Right cardiac atrium (tissue), 5 donors: ENCODE measurements at regions not wholly inside any gene's neighbourhood (a gene's known extent, or its start where the extent isn't known, plus 50 kb on each side); places are given as distances from the start of the nearest gene placed in this dataset.

ENCODE experiments used
- ATAC-seq, 2 donors: fragments of 200-7000 bp; cut with Tn5 transposase; one replicate each; pipeline versions ENCODE4 v1.8.0 to v1.9.1; 2020; ENCODE audit warnings: moderate library complexity in 2 of 2, mild to moderate bottlenecking in 1 of 2
- DNase-seq, 3 donors: peaks; one replicate each; pipeline ENCODE4 v3.0.0-alpha.2; 2020
- H3K27ac ChIP-seq: one replicate; pipeline ENCODE4 v1.5.1; 2013; ENCODE audit warnings: mild to moderate bottlenecking, low read length, control low read depth, moderate library complexity
- H3K27me3 ChIP-seq: one replicate; pipeline ENCODE4 v1.6.1; 2013; ENCODE audit not compliant: control insufficient read depth, insufficient read depth
- H3K4me1 ChIP-seq: one replicate; pipeline ENCODE4 v1.6.1; 2013; ENCODE audit warnings: low read length; ENCODE audit not compliant: control insufficient read depth, insufficient read depth
- H3K4me3 ChIP-seq: one replicate; pipeline ENCODE4 v1.5.1; 2013; ENCODE audit warnings: low read length, control low read depth
- H3K9me3 ChIP-seq: one replicate; pipeline ENCODE4 v1.6.1; 2013; ENCODE audit warnings: low read length; ENCODE audit not compliant: control insufficient read depth
- WGBS: extraction: QIAGEN DNeasy Blood & Tissue Kit; methylation state at CpG from one replicate; pipeline ENCODE4 v1.1.7; 2013; 5-methylcytosine and 5-hydroxymethylcytosine counted together
- intact Hi-C, 4 donors: fragments of 100-400 bp; cut with DNase I; formaldehyde crosslinking; loops; one replicate each; pipeline versions ENCODE4 v1.11.0 to v1.14.0; 2022 to 2023
- donor health status: healthy with polysubstance abuse.
- donor health status: DM: no; HTN: yes; CAD: no.
- donor health status: DM: no; HTN: no; CAD: no.
- donor health status: DM: no; HTN: yes; CAD: no; lungs with severe emphysema.
- donor health status: DM: yes; HTN: yes; CAD: no.

- intact Hi-C loops, result no loop called here
- no peak overlapping the region for H3K4me3 ChIP-seq
- H3K9me3 ChIP-seq, result no peaks in the 10 kb centered on the region
- DNase-seq (no peak), ATAC-seq (no peak)
- 67% methylated on average over 3 of the region's 3 CpGs for WGBS
- H3K4me1 ChIP-seq, result no peaks in the 10 kb centered on the region
- no peak overlapping the region for H3K27ac ChIP-seq
- H3K27me3 ChIP-seq, result no peaks in the 10 kb centered on the region
Observed at GRCh38 chr16:52874042-52874441, 178.7 kb downstream of the CHD9NB start.

DNA sequence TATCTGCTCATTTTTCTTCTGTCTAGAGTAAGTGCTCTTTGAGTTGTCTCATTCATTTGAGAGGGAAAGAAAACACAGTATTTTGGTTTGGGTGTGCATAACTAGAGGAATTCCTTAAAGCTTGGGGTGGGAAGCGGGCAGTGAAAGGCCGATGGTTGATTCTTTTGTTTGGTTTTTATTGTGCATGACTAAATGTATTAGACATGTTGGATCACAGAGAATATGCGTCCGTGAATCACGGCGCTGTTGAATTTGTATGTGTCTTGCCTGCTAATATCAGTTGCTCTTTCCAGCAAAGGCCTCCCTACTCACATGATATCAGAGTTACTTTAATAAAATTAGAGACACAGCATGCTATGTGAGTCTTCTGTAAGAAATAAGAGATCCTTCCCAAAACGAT, 180.0 kb downstream of the CHD9NB start:
- DNase-seq (no peak), ATAC-seq (no peak)
- Histone ChIP-seq H3K4me1 (no peaks in the 10 kb centered on the region), H3K9me3 (no peaks in the 10 kb centered on the region), H3K4me3 (no peak overlapping the region), H3K27ac (no peak overlapping the region), H3K27me3 (no peaks in the 10 kb centered on the region)
- 73% methylated on average over 7 of the region's 7 CpGs for WGBS
- intact Hi-C loops, result no loop called here

DNA sequence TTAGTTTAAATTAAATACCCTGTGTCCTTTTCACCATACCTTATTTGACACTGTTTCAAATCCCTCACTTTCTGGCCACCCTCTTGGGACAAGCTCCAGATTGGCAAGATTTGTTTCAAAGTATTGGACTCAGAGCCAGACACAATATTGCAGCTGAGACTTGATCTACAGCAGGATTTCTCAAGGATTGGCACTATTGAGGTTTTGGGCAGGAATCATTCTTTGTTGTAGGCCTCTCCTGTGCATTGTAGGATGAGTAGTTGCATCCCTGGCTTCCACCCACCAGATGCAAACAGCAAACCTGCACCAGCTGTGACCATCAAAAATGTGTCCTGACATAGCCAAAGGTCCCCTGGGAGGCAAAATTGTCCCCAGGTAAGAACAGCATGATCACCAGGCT, 181.2 kb downstream of the CHD9NB start:
- Histone ChIP-seq H3K4me3 (no peak overlapping the region), H3K4me1 (no peaks in the 10 kb centered on the region), H3K27me3 (no peaks in the 10 kb centered on the region), H3K9me3 (no peaks in the 10 kb centered on the region), H3K27ac (no peak overlapping the region)
- no peak for DNase-seq
- ATAC-seq, result no peak
- intact Hi-C loops, result no loop called here

DNA sequence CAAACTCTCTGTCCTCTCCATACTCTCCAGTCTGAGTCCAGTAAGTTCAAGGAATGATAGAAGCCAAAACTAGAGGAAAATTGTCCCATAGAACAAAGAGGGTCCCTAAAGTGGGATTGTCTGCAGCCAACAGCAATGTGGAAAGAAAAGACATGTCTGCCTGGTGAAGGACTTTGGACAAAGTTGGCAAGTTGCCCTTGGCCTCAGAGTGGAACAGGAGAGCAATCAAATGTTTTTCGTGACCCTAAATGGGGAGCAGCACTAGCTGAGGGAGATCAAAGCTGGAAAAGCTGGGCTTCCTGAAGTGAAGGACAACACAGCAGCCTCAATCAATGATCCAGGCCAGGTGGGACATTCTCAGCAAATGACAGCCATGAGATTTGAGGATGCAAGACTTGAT, 183.5 kb downstream of the CHD9NB start:
- Histone ChIP-seq H3K4me3 (no peak overlapping the region), H3K27ac (no peak overlapping the region), H3K4me1 (no peaks in the 10 kb centered on the region), H3K9me3 (no peaks in the 10 kb centered on the region), H3K27me3 (no peaks in the 10 kb centered on the region)
- intact Hi-C loops, result no loop called here
- WGBS, result 40% methylated on average over 1 of the region's 1 CpG
- no peak for ATAC-seq
- DNase-seq, result no peak

GRCh38 chr16:52863000-52863399, 189.7 kb downstream of the CHD9NB start:
- no peak overlapping the region for H3K27ac ChIP-seq
- DNase-seq (no peak), ATAC-seq (no peak)
- H3K4me3 ChIP-seq, result no peak overlapping the region
- 84% methylated on average over 4 of the region's 4 CpGs for WGBS
- H3K27me3 ChIP-seq, result no peaks in the 10 kb centered on the region
- no peaks in the 10 kb centered on the region for H3K4me1 ChIP-seq
- intact Hi-C loops, result no loop called here
- no peaks in the 10 kb centered on the region for H3K9me3 ChIP-seq

DNA sequence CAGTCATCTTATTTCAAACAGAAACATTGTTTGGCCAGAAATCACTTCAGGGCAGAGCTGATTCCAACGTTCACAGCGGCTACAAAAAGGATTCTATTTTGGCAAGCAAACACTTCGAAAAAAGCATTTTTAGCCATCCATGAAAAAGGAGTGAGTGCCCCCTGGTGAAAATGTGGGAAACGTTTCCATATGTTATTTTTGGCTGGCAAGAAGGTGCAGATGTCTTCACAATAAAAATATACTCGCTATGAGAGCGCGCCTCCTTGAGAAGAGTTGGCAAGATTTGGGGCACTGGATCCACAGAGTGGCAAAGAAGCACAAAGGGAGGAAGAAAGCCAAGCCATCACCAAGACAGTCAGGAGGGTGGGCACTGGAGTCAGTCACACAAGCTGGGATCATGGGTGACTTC, 191.1 kb downstream of the CHD9NB start:
- no peaks in the 10 kb centered on the region for H3K27me3 ChIP-seq
- ATAC-seq, result no peak
- no peaks in the 10 kb centered on the region for H3K9me3 ChIP-seq
- H3K4me3 ChIP-seq, result no peak overlapping the region
- H3K4me1 ChIP-seq, result no peaks in the 10 kb centered on the region
- DNase-seq, result no peak
- no peak overlapping the region for H3K27ac ChIP-seq
- 23% methylated on average over 7 of the region's 7 CpGs for WGBS
- intact Hi-C loops, result no loop called here

GRCh38 chr16:52855463-52855862, 197.2 kb downstream of the CHD9NB start:
- intact Hi-C loops, result no loop called here
- Histone ChIP-seq H3K4me3 (no peak overlapping the region), H3K4me1 (no peaks in the 10 kb centered on the region), H3K9me3 (no peaks in the 10 kb centered on the region), H3K27me3 (no peaks in the 10 kb centered on the region), H3K27ac (no peak overlapping the region)
- no peak for ATAC-seq
- no peak for DNase-seq

DNA sequence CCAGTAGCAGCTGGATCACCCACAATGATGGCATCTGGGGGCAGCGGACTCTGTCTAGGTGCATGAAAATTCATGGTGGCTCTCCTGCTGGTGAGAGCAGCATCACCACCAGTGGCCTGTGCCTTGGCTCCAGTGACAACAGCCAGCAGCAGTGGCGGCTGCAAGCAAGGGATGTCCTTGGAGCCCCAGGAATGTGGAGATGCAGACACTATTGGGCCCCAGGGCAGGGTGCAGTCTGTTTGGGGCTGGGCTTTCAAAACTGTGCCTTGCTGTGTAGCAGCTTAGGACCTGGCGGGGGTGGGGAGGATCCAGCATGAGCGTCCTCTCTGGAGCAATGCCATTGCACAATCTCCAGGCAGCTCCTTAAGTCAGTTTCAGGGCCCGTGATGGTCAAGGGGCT, 199.7 kb downstream of the CHD9NB start:
- Histone ChIP-seq H3K9me3 (no peaks in the 10 kb centered on the region), H3K27ac (no peak overlapping the region), H3K4me1 (no peaks in the 10 kb centered on the region), H3K4me3 (no peak overlapping the region), H3K27me3 (no peaks in the 10 kb centered on the region)
- ATAC-seq (no peak), DNase-seq (no peak)
- WGBS, result 80% methylated on average over 5 of the region's 5 CpGs
- intact Hi-C loops, result no loop called here

GRCh38 chr16:52851211-52851740, 201.4 kb downstream of the CHD9NB start:
- Histone ChIP-seq H3K27ac (no peak overlapping the region), H3K9me3 (no peaks in the 10 kb centered on the region), H3K4me1 (no peaks in the 10 kb centered on the region), H3K4me3 (no peak overlapping the region), H3K27me3 (no peaks in the 10 kb centered on the region)
- WGBS, result 44% methylated on average over 1 of the region's 1 CpG
- DNase-seq (no peak), ATAC-seq (no peak)
- intact Hi-C loops, result no loop called here

DNA sequence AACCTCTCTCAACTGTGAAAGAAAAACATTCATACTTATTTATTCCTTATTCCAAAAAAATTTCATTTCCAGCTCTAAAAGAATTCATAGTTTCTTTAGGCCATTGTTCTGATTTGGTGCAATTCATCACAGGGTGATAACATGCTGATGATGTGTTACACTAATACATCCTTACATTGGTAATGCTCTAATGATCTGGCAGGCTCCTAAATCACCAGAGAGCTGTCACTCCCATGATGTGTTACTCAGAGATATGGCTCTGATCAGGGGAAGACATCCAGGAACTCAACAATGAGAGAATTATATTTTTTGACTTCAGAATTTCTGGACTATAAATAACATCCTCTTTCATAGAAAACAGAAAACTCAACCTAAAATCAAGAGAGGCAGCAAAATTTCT, 209.3 kb downstream of the CHD9NB start:
- intact Hi-C loops, result no loop called here
- no peak overlapping the region for H3K27ac ChIP-seq
- no peaks in the 10 kb centered on the region for H3K9me3 ChIP-seq
- H3K4me1 ChIP-seq, result no peaks in the 10 kb centered on the region
- H3K27me3 ChIP-seq, result no peaks in the 10 kb centered on the region
- ATAC-seq (no peak), DNase-seq (no peak)
- no peak overlapping the region for H3K4me3 ChIP-seq

- 44% methylated on average over 3 of the region's 3 CpGs for WGBS
- H3K27me3 ChIP-seq, result no peaks in the 10 kb centered on the region
Observed at GRCh38 chr16:52837251-52837650, 215.4 kb downstream of the CHD9NB start.

GRCh38 chr16:52834736-52835465, 217.8 kb downstream of the CHD9NB start:
- Histone ChIP-seq H3K27ac (no peak overlapping the region), H3K4me1 (no peaks in the 10 kb centered on the region), H3K27me3 (no peaks in the 10 kb centered on the region), H3K4me3 (no peak overlapping the region), H3K9me3 (no peaks in the 10 kb centered on the region)
- WGBS, result 66% methylated on average over 5 of the region's 5 CpGs
- ATAC-seq, result no peak
- no peak for DNase-seq
- intact Hi-C loops, result no loop called here

More at GRCh38 chr16:52837251-52837650, 215.4 kb downstream of the CHD9NB start:
- Histone ChIP-seq H3K4me1 (no peaks in the 10 kb centered on the region), H3K9me3 (no peaks in the 10 kb centered on the region), H3K27ac (no peak overlapping the region), H3K4me3 (no peak overlapping the region)
- ATAC-seq, result no peak
- no peak for DNase-seq
- intact Hi-C loops, result no loop called here
